Left renal pelvis (tissue), 4 donors: ENCODE measurements at regions not wholly inside any gene's neighbourhood (a gene's known extent, or its start where the extent isn't known, plus 50 kb on each side); places are given as distances from the start of the nearest gene placed in this dataset.

ENCODE experiments used
- DNase-seq, 4 donors: peaks; one replicate each; pipeline ENCODE4 v3.0.0-alpha.2; 2013; ENCODE audit warnings: low read depth in 4 of 4, low spot score in 3 of 4

GRCh38 chr6:51360287-51360686 is 541.6 kb downstream of the TFAP2B start:
- DNase-seq, result no peak

GRCh38 chr6:51365566-51365965 is 546.9 kb downstream of the TFAP2B start:
- no peak for DNase-seq

GRCh38 chr6:51369485-51369884 is 550.8 kb downstream of the TFAP2B start:
- DNase-seq, result no peak

- no peak for DNase-seq
Measured at GRCh38 chr6:51382847-51383246, 564.2 kb downstream of the TFAP2B start.

GRCh38 chr6:51384736-51385135 is 566.1 kb downstream of the TFAP2B start:
- no peak for DNase-seq

GRCh38 chr6:51386347-51386836 is 567.7 kb downstream of the TFAP2B start:
- no peak for DNase-seq

GRCh38 chr6:51387907-51388306 is 569.2 kb downstream of the TFAP2B start:
- no peak for DNase-seq

GRCh38 chr6:51394061-51394460 is 575.4 kb downstream of the TFAP2B start:
- DNase-seq, result no peak

- no peak for DNase-seq
Measured at GRCh38 chr6:51396583-51396982, 577.9 kb downstream of the TFAP2B start.

- no peak for DNase-seq
Measured at GRCh38 chr6:51398064-51398705, 579.5 kb downstream of the TFAP2B start.

- DNase-seq, result no peak
Measured at GRCh38 chr6:51398793-51399192, 580.1 kb downstream of the TFAP2B start.

- DNase-seq, result no peak
Measured at GRCh38 chr6:51410453-51410852, 591.8 kb downstream of the TFAP2B start.

- DNase-seq, result no peak
Measured at GRCh38 chr6:51411496-51412125, 592.9 kb downstream of the TFAP2B start.

GRCh38 chr6:51414361-51414760 is 595.7 kb downstream of the TFAP2B start:
- DNase-seq, result no peak

- DNase-seq, result no peak
Measured at GRCh38 chr6:51415501-51415900, 596.8 kb downstream of the TFAP2B start.

- DNase-seq, result no peak
Measured at GRCh38 chr6:51429017-51429712, 610.5 kb downstream of the TFAP2B start.

GRCh38 chr6:51430589-51430988 is 611.9 kb downstream of the TFAP2B start:
- no peak for DNase-seq

GRCh38 chr6:51432481-51432880 is 613.8 kb downstream of the TFAP2B start:
- DNase-seq, result no peak

- no peak for DNase-seq
Measured at GRCh38 chr6:51450248-51450957, 631.7 kb downstream of the TFAP2B start.

- DNase-seq, result no peak
Measured at GRCh38 chr6:51450958-51451357, 632.3 kb downstream of the TFAP2B start.

- no peak for DNase-seq
Measured at GRCh38 chr6:51456282-51456681, 631.1 kb downstream of the PKHD1 start.
